ENCODE measurements at regions not wholly inside any gene's neighbourhood (a gene's known extent, or its start where the extent isn't known, plus 50 kb on each side); places are given as distances from the start of the nearest gene placed in this dataset.

GRCh38 chr1:209277662-209278061 is 305.9 kb upstream of the CAMK1G start:
- H3K27ac Mint-ChIP-seq (ENCODE audit: unreplicated experiment) = no peak overlapping the region
- no peak for DNase-seq (ENCODE audit: low spot score)
- H3K9me3 Mint-ChIP-seq (ENCODE audit: low read depth) = peaks cover 16% of the 10 kb centered on the region
- H3K27me3 Mint-ChIP-seq (ENCODE audit: low read depth) = peaks cover 12% of the 10 kb centered on the region
- H3K36me3 Mint-ChIP-seq (ENCODE audit: low read depth) = no peaks in the 10 kb centered on the region
- no peak overlapping the region for H3K4me3 Mint-ChIP-seq (ENCODE audit: unreplicated experiment)
- H3K4me1 Mint-ChIP-seq (ENCODE audit: low read depth) = no peaks in the 10 kb centered on the region
- TF ChIP-seq CTCF (IDR thresholded peaks at IDR 0.05) = no peak

GRCh38 chr1:209291715-209292114 is 291.8 kb upstream of the CAMK1G start:
- no peaks in the 10 kb centered on the region for H3K36me3 Mint-ChIP-seq (ENCODE audit: low read depth)
- no peak for DNase-seq (ENCODE audit: low spot score)
- H3K27ac Mint-ChIP-seq (ENCODE audit: unreplicated experiment) = no peak overlapping the region
- no peaks in the 10 kb centered on the region for H3K4me1 Mint-ChIP-seq (ENCODE audit: low read depth)
- peaks cover 22% of the 10 kb centered on the region for H3K27me3 Mint-ChIP-seq (ENCODE audit: low read depth)
- no peaks in the 10 kb centered on the region for H3K9me3 Mint-ChIP-seq (ENCODE audit: low read depth)
- H3K4me3 Mint-ChIP-seq (ENCODE audit: unreplicated experiment) = no peak overlapping the region
- TF ChIP-seq CTCF (IDR thresholded peaks at IDR 0.05) = no peak

GRCh38 chr1:209302779-209303568 is 280.5 kb upstream of the CAMK1G start:
- no peak for DNase-seq (ENCODE audit: low spot score)
- H3K27me3 Mint-ChIP-seq (ENCODE audit: low read depth) = peaks cover 47% of the 10 kb centered on the region

GRCh38 chr1:209304166-209304565 is 279.3 kb upstream of the CAMK1G start:
- H3K27me3 Mint-ChIP-seq (ENCODE audit: low read depth) = peaks cover 45% of the 10 kb centered on the region
- H3K4me1 Mint-ChIP-seq (ENCODE audit: low read depth) = no peaks in the 10 kb centered on the region
- TF ChIP-seq CTCF (IDR thresholded peaks at IDR 0.05) = no peak
- H3K9me3 Mint-ChIP-seq (ENCODE audit: low read depth) = no peaks in the 10 kb centered on the region
- no peak for DNase-seq (ENCODE audit: low spot score)
- no peak overlapping the region for H3K27ac Mint-ChIP-seq (ENCODE audit: unreplicated experiment)
- H3K4me3 Mint-ChIP-seq (ENCODE audit: unreplicated experiment) = no peak overlapping the region
- H3K36me3 Mint-ChIP-seq (ENCODE audit: low read depth) = no peaks in the 10 kb centered on the region

More at GRCh38 chr1:209302779-209303568, 280.5 kb upstream of the CAMK1G start:
- TF ChIP-seq CTCF (IDR thresholded peaks at IDR 0.05) = no peak
- H3K36me3 Mint-ChIP-seq (ENCODE audit: low read depth) = no peaks in the 10 kb centered on the region
- no peak overlapping the region for H3K4me3 Mint-ChIP-seq (ENCODE audit: unreplicated experiment)
- no peaks in the 10 kb centered on the region for H3K4me1 Mint-ChIP-seq (ENCODE audit: low read depth)
- H3K27ac Mint-ChIP-seq (ENCODE audit: unreplicated experiment) = no peak overlapping the region
- H3K9me3 Mint-ChIP-seq (ENCODE audit: low read depth) = no peaks in the 10 kb centered on the region

GRCh38 chr1:209305221-209305954 is 278.1 kb upstream of the CAMK1G start:
- Mint-ChIP-seq H3K36me3 (ENCODE audit: low read depth) (no peaks in the 10 kb centered on the region), H3K9me3 (ENCODE audit: low read depth) (no peaks in the 10 kb centered on the region), H3K4me3 (ENCODE audit: unreplicated experiment) (no peak overlapping the region), H3K27ac (ENCODE audit: unreplicated experiment) (no peak overlapping the region), H3K27me3 (ENCODE audit: low read depth) (peaks cover 41% of the 10 kb centered on the region), H3K4me1 (ENCODE audit: low read depth) (no peaks in the 10 kb centered on the region)
- DNase-seq (ENCODE audit: low spot score) = no peak
- TF ChIP-seq CTCF (IDR thresholded peaks at IDR 0.05) = no peak
